OCI-M1 (cell line): ENCODE measurements at regions not wholly inside any gene's neighbourhood (a gene's known extent, or its start where the extent isn't known, plus 50 kb on each side); places are given as distances from the start of the nearest gene placed in this dataset.
"Not testable (repeated sequence)": the region's sequence is repeated elsewhere in the genome, so short reads cannot be mapped to it uniquely, and the experiment has no call there.

Experiments
- DNase-seq: peaks from one replicate; lab custom pipeline; 2025; lab: John Stamatoyannopoulos, UW

GRCh38 chr6:94698773-94699172 lies 878.6 kb upstream of the MANEA start:
- DNase-seq = no peak

GRCh38 chr6:94687255-94687654 lies 890.1 kb upstream of the MANEA start:
- not testable (repeated sequence) for DNase-seq

GRCh38 chr6:94683409-94683808 lies 893.9 kb upstream of the MANEA start:
- no peak for DNase-seq

GRCh38 chr6:94680669-94681212 lies 896.6 kb upstream of the MANEA start:
- no peak for DNase-seq

DNA sequence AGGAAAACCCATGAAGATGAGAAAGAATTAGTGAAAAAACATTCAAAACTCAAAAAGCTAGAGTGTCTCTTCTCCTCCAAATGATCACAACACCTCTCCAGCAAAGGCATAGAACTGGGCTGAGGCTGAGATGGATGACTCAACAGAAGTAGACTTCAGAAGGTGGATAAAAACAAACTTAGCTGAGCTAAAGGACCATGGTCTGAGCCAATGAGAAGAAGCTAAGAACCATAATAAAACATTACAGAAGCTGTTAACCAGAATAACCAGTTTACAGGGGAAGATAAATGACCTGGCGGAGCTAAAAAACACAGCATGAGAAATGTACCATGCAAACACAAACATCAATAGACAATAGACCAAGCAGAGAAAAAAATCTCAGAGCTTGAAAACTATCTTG lies 904.1 kb upstream of the MANEA start:
- DNase-seq = no peak

DNA sequence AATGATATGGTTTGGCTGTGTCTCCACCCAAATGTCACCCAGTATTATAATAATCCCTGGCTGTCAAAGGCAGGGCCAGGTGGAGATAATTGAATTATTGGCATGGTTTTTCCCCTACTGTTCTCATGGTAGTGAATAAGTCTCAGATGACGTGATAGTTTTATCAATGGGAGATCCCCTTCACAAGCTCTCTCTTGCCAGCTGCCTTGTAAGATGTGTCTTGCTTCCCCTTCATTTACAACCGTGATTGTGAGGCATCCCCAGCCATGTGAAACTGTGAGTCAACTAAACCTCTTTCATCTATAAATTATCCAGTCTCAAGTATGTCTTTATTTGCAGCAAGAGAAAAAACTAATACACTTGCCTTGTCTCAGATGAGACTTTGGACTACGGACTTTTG lies 907.3 kb upstream of the MANEA start:
- DNase-seq = no peak

DNA sequence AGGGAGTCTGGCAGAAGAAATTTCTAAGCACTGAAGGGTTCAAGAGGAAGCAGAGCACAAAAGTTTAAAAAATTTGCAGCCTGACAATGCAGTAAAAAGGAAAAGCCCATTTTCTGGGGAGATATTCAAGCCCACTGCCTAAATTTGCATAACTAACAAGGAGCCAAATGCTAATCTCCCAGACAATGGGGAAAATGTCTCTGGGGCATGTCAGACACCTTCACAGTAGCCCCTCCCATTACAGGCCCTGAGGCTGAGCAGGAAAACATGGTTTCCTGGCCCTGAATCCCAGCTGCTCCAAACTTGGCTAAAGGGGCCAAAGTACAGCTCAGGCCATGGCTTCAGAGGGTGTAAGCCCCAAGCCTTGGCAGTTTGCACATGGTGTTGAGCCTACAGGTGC lies 908.5 kb upstream of the MANEA start:
- DNase-seq = no peak

GRCh38 chr6:94658929-94659328 lies 918.4 kb upstream of the MANEA start:
- DNase-seq = no peak

DNA sequence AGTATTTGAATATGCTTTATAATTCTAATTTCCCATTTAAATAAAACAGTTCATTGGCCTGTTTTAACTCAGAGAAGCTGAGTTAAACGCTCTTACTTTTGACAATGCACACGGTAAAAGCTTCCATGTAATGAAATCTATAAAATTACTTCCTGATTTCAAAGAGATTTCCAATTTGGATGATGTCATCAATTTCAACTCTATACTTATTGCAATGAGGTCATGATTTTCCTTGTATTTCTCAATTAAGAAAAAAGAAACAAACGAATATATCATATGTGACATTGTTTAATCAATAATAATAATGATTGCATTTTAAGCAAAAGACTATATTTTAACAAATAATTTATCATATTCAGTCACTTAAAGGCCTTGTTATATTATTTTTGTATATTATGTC lies 926.1 kb upstream of the MANEA start:
- DNase-seq = no peak

- no peak for DNase-seq
Observed at GRCh38 chr6:94645191-94645590, 932.1 kb upstream of the MANEA start.

- DNase-seq = no peak
Observed at GRCh38 chr6:94639564-94639963, 937.8 kb upstream of the MANEA start.

DNA sequence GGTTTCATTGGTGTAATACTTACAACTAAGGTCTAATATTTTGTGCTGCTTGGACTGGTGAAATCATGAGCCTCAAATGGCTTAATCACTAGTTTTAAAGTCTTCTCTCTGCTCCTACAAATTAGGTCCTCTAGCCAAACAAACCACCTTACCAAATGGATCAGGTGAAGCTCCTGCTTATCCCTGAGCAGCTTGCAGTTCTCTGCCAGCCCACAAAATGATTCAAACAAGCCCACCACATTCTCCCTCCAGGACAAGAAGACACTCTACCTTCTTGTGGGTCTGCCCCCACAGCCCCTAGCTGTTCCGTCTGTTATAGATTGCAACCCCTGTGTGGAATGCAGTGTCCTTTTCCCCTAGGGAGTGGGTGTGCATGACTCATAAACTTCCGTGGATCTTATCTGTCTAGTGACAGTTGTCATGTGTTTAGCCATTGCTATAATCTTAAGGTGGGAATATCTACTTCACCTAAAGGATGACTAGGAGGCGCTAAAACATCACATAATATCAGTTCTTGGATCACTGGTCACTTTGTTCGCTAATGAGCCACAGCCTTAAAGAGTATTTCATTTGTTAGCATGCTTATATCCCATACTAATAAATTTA lies 940.5 kb upstream of the MANEA start:
- DNase-seq = peak; percentile 92

DNA sequence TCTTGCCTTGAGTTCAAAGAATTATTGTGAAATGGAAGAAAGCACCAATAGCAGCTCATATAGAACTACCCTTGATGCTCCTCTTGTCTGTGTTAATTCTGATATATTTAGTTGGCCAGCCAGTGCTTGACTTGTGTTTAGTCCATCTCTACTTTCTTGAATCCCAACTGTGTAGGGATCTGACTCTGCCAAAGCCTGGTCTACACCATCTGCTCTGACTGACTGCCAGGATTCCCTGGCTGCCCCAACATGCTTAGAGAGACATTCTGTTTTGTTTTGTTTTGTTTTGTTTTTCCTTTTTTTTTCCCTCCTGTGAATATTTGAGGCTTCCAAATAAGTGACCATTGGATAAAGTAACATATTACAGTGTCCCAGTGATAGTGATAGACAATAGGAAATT lies 953.7 kb upstream of the MANEA start:
- DNase-seq = no peak

DNA sequence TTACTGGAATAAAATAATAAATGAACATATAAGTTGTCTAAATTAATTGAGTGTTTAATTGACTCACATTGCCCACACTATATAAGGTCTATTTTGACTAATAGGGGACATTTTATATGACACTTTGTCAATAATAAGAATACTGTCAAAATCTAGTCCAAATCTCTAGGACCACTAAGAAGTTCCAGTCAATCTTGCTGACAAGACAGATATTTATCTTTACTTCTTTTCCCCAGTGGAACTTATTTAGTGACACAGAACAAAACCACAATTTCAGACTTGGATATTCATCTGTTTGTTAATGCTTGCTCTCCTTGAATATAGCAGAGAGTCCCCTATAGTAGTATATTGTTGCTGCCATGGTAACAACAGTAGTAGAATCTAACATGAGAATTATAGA lies 954.6 kb upstream of the MANEA start:
- no peak for DNase-seq

GRCh38 chr6:94600636-94601035 lies 976.7 kb upstream of the MANEA start:
- DNase-seq = no peak

- peak; percentile 67 for DNase-seq
Observed at GRCh38 chr6:94597487-94597886, 979.8 kb upstream of the MANEA start.

DNA sequence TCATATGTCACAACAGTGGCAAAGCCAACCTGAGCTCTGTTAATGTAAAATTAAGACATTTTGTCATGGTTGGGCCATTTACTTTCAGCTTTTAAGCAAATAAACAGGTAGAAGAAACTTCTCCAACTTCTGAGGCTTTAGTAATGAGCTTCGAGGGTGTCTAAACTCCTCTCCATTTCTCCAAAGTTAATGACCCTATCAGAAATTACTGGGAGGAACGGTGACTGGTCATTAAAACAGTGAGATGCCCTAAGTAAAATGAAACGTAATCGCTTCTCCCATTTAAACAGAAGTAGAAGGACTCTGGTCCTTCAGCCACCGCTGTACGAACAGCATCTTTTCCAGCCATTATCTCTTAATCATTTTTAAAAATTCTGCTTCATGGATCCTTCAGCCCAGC lies 986.9 kb upstream of the MANEA start:
- DNase-seq = no peak

DNA sequence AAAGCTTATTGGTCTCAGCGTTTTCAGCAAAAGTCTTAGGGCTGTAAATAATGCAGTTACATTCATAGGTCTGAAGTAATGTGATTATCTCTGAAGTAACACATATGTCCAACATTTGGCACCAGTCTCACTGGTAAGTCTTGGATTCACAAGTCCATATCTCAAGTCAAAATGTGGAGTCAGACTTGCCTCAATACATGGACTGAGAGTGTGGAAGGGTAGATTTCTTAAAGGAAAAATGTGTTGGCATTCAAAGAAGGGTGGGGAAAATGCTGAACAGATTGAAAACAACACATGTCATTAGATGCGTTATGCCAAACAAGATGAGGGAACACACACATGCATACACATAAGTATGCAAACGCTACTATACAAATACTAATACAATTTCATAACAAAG lies 989.0 kb upstream of the MANEA start:
- no peak for DNase-seq

GRCh38 chr6:94584211-94584610 lies 993.1 kb upstream of the MANEA start:
- DNase-seq = no peak

DNA sequence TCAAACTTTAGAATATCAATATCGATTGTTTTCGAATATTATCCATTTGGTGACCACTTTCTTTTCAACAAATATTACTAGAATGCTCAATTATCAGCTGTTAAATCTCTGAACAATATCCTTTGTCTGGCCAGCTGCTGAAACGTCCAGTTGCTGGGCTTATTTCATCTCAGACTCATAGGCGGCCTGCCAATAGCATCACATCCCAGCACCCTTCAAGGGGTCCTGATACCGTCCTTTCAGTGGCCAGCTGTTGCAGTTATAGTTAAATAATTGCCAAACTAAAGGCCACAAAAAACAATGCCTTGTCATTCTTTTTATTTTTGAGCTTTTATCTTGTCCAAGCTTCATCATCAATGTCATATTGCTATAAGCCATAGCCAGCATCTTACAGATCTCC lies 1006.8 kb upstream of the MANEA start:
- DNase-seq = no peak

GRCh38 chr6:94562846-94563245 lies 1014.5 kb upstream of the MANEA start:
- DNase-seq = no peak

DNA sequence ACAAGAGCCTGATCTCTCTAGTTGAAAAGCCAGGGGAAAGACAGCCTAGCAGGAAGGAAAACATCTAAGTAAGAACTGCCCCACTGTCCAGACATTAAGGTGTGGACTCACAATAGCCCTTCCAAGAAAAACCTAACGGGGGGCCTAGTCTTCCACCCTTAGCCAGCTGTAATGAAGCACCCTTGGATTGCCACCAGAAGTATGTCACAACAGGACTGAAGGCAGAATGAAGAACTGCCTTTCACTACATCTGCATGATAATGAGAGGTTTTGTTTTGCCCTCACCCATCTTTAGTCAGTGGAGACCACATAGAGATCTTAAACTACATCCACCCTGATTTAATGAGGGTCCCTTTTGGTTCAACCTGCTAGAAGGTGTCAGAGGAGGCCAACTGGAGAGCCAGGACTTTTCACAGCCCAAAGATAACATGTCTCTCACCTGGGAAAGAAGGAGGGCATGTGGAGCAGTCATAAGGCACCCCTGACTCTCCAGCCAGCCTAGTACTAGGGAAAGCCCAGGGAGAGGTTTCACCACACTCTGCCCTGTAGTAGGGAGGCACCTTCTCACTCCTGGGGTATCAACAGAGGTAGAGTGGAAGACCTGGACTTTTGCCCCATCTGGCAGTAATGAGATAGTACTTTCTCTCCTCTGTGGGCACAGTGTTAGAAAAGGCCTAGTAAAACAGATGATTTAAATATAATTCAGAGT lies 1017.4 kb upstream of the MANEA start:
- no peak for DNase-seq

- not testable (repeated sequence) for DNase-seq
Observed at GRCh38 chr6:94557207-94557606, 1020.1 kb upstream of the MANEA start.

- DNase-seq = no peak
Observed at GRCh38 chr6:94548201-94548600, 1029.1 kb upstream of the MANEA start.
